ENCODE measurements at regions not wholly inside any gene's neighbourhood (a gene's known extent, or its start where the extent isn't known, plus 50 kb on each side); places are given as distances from the start of the nearest gene placed in this dataset.

DNA sequence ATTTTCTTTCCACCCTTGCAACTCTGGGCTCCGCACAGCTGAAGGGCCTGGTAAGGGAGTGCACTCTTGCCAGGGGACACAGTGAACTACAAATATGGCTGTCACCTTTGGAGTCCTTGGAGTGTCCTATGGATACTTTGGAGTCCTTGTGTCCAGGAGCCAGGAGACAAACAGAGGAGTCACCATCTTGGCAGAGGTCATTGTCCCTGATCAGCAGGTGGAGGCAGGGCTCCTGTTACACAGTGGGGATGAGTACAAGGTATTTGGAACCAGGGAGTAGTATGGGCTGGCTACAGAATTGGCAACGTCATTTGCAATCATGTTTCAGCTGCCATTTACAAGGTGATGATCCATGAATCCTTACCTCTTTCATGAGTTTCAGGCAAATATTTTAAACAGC is 132.5 kb downstream of the FAM161A start:
- DNase-seq: no peak

DNA sequence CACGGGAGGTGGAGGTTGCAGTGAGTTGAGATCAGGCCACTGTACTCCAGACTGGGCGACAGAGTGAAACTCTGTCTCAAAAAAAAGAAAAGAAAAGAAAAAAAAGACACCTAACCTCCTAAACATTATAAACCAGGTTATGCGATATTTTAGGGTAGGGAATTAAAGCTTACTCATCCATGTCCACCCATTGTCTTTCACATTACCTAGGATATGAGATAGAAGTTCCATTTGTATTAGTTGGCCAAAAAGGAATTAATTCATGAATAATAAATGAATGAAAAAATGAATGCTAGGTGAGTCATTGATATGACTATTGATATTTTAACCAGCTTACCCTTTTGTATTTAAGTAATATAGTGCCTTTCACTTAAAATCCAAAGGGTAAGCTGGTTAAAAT is 132.9 kb downstream of the FAM161A start:
- no peak for DNase-seq

DNA sequence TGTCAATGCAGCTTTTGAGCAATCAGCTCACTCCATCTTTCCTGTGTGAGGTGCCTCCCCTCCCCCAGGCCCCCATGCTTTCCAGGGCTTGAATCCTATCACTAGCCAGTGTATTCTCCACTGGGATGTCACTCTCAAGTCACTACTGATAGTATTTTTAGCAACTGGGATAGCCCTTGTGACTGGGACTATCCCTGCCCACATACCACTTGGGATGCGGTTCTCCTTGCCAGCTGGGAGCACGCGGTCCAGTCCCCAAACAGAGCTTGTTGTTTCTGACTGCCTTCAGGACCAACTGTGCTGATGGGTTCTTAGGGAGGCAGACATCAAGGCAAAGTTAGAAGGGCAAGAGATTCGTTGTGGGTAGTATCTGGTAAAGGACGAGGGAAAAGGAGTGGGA is 134.9 kb downstream of the FAM161A start:
- no peak for DNase-seq

DNA sequence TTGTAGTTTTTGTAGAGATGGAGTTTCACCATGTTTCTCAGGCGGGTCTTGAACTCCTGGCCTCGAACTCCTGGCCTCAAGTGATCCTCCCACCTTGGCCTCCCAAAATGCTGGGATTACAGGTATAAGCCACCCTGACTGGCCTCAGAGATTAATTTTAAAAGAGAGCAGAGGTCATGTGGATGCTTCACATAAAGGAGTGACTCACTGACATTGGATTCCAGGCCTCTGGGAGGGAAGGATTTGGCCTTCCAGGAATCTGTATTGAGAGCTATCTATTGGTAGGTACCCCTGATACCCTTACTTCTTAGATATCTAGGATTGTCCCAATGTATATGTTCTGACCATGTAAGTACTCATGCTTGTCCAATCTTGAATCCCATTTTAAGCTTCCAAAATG is 138.4 kb downstream of the FAM161A start:
- DNase-seq: no peak

DNA sequence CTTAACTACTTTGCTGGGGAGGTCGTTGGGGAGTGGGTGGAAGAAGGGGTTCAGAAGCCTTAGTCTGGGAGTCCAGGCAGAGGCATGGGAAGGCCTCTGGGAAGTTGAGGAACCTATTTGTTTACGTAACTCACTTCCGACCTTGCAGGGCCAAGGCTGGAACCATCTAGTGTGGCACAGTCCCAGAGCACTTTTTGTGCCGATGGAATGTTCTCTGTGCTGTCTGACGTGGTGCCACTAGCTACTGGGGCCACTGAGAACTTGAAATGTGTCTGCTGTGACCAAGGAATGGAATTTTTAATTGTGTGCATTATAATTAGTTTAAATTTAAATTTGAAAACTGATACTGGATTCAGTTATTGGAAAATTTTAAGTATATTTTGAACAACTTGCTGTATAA is 139.7 kb downstream of the FAM161A start:
- DNase-seq: no peak

DNA sequence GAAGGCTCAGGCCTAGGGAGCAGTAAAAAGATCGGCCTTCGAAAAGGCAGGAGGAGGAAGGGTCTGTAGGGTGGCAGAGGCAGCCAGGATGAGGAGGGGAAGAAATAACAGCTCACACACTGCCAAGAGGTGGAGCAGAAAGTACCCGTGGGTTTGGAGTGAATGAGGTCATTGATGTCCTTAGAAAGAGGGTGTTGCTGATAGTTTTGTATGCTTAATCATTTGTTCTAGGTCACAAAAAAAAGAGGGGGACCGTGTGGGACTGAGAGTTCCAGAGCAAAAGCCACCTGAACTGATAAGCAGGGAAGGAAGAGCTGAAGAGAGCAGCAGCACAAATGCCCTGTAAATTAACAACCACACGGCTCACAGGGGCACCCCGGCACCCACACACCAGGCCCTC is 140.4 kb downstream of the FAM161A start:
- no peak for DNase-seq

DNA sequence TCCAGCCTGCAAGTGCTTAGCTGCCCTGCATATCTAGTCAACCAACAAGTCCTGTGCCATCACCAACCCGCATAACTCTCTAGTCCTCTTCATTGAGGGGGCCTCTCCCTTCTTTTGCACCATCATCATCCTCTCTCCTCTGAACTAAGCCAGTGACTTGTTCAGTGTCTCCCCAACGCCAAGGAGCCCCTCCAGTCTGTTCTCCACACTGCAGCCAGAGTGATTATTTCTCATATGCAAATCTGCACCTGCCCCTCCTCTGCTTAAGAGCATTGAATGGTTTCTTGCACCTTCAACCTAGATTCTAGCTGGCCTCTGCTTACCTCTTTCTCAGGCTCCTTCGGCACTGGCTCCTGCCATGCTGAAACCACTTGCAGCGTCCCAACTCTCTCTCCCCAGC is 141.8 kb downstream of the FAM161A start:
- DNase-seq: no peak

DNA sequence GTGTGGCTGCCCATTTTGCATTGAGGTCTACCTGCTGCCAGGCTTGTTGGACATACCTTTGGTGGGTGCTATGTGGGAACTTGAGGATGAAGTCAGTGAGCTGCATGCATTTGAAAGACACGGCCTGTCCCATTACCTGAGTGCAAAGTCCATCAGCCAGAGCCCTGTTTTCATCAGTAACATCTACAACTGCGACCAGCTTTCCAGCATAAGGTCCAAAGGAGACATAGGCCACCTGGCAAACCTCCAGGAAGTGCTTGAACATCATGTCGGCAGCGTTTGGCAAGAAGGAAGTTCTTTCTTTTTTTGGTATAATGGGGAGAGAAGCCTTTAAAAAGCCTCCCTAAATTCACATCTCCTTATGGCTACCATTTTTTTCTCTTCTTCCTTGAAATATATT is 143.1 kb downstream of the FAM161A start:
- DNase-seq: no peak

DNA sequence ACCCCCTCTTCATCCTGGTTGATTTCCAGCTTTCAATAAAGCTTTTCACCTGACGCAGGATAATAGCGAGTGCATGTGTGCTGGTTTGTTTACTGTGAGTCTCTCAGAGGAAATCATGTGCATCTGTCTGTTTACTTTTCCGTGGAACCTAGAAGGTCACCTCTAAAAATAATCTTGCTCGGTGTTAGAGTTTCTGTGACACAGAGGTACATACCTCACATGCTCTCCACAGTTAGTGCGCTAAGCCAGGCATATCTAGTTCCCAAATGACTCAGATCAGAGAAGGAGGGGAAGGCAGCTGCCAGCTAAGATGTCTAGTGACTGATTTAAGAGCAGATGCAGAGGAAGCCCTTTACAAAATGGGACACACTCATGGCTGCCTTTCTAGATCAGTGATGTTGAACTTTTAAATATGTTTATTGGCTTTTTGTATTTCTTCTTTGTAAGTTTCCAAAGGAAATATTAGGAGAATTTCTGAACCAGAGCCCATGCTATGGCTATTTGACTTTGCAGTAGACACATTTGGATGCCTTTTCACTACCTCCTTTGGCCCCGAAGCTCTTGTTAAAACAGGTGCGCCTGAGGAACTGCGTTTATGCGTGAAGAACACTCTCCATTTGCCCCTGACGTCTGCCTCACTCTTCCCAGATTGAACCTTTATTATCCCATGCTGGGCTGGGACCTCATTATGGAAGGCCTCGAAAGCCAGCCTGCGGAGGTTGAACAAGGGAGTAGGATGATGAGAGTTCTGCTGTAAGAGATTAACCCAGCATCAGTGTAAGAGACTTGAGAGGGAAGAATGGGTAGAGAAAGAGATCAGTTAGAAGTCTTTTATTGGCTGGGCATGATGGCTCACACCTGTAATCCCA is 145.6 kb downstream of the FAM161A start:
- no peak for DNase-seq

DNA sequence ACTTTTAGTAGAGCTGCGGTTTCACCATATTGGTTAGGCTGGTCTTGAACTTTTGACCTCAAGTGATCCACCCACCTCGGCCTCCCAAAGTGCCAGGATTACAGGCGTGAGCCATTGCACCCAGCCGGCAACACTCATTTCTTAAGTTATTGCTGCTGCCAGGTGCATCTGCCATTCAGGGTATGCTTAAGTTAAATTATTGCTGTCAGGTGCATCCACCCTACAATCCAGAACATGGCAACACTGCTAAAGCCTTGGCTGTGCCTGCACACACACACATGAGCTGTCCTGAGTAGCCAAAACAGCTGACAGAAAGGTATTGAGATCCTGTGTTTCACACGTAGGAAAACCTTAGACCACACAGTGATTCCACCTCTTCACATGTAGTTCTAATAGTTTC is 148.2 kb downstream of the FAM161A start:
- DNase-seq: no peak

DNA sequence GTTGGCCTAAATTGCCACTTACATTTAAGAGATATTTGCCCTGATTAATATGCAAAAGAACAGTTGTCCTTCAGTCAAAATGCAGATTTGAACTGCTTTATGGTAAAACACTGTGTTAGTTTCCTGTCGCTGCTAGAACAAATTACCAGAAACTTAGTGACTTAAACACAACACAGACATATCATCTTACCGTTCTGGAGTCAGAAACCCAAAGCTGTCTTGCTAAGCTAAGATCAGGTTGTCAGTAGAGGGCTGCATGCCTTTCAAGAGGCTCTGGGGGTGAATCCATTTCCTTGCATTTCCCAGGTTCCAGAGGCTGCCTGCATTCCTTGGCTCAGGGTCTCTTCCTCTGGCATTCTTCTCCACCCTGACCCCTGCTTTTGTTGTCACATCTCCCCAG is 149.5 kb downstream of the FAM161A start:
- no peak for DNase-seq

DNA sequence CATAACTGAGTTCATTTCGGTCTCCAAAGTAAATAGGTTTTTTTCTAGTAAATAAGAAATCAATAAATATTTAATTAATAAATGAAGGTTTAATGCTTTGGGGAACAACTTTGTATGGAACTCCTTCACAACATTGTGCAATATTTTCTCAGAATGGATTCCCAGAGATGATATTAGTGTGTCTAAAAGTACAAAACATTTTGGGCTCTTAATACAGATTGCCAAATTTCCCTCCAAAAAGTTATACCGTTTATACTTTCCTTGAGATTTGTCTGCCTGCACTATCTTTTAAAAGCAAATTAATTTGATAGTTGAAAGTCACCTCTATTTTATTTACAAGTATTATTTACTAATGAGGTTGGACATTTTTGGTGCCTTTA is 151.8 kb downstream of the FAM161A start:
- DNase-seq: no peak

DNA sequence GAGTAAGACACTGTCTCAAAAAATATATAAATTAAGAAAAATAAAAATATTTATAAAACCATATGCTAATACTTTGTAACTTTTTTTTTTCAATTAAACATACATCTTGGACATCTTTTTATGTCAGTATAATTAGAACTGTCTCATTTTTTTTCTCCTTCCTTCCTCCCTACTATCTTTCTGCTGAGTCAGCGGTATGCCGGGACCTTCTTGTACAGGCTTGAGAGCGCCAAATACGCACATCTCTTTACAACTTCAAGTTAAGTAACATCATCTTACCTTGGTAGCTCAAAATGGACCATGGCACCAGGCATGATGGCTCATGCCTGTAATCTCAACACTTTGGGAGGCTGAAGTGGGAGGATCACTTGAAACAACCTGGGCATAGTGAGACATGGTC is 153.4 kb downstream of the FAM161A start:
- no peak for DNase-seq

DNA sequence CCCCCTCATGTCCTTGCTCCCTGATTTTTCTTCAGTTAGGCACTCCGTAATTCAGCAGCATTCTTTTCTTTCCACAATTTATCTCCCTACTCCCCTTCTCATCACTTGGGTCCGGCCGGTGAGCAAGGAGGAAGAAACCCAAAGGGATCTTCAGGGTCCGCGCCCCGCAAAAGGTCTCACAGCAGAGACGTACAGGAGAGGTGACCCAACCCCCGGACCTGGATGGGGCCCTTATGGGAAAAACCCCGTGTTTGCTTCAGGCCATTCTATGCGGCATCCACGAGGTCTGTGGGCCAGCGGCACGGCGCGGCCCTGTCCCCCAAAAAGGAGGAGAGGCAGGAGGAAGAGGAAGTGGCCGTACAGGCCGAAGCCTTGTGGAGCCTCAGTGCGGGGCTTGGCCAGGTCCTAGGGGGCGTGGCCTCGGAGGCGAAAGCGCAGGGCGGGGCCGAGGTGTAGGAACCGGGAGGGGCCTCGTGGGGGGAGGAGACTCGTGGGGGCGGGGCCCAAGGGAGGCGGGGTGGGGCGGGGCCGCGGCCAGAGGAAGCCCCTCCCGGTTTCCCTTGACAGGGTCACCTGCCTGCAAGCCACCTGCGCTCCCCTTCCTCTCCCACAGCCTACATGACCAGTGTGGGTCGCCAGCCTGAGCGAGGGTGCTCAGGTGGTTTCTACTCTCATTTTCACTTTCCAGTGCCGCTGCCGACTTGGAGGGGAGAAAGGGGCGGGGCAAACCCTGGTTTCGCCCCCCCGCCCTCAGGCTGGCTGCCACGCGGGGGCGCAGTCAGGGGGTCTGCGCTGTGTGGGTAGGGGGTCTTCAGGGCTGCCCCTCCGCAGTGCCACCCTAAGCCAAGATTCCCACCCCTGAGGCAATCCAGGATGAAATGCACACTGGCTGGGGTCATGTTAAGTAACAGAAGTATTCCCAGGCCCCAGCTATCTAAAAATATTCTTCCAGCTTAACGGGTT is 156.4 kb upstream of the XPO1 start:
- DNase-seq: peak; percentile 72

DNA sequence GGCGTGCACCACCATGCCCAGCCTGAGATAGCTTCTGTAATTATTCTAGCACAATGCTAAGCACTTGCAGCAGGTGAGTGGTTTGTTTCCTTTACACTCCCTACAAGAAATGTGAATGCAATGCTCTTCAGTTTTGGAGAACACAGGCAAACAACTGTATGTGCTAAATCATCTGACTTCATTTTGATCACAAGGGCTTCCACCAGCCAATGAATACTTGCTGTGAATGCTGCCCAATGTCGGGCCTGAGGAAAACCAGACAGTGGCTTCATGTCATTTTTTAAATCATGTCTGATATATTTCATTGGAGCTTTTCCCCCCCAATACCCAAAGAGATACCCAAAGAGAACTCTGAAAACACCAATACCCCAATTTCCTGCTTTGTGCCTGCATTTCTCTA is 155.6 kb upstream of the XPO1 start:
- no peak for DNase-seq

DNA sequence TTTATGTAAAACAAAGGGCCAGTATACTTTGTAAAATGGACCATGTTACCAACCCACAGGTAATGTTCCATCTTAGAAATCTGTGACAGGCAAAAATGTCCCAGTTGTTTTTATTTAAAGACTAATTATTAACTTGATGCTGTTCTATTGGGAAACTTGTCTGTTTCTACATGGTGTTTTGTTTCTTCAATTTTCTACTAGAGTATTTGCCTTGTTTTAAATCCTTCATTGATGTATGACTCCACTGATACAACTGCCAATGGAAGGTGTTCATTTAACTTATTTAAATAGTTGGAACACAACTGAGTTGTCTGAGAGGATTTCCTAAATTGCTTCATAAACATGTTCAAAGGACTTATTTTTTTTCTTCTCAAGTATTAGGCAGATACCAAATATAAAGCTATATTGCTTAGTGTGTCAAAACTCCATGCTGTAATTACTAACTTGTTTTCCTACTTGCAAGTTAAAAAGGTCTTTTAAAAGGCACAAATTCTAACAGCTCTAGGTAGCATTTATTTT is 152.0 kb upstream of the XPO1 start:
- DNase-seq: no peak

DNA sequence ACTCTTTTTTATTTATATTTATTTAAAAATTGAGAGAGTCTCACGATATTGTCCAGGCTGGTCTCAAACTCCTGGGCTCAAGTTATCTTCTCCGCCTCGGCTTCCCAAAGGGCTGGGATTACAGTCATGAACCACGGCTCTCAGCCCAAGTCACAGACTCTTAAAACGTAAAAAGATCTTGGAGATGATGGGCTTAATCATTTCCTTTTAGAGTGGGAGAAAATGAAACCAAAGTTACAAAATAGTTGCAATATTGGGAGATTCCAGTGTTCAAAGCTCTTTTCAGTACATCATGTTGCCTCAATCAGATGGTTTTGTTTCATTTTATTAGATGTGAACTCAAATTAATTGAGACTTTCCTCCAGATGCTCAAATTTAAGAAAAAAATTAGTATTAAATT is 151.4 kb upstream of the XPO1 start:
- no peak for DNase-seq

DNA sequence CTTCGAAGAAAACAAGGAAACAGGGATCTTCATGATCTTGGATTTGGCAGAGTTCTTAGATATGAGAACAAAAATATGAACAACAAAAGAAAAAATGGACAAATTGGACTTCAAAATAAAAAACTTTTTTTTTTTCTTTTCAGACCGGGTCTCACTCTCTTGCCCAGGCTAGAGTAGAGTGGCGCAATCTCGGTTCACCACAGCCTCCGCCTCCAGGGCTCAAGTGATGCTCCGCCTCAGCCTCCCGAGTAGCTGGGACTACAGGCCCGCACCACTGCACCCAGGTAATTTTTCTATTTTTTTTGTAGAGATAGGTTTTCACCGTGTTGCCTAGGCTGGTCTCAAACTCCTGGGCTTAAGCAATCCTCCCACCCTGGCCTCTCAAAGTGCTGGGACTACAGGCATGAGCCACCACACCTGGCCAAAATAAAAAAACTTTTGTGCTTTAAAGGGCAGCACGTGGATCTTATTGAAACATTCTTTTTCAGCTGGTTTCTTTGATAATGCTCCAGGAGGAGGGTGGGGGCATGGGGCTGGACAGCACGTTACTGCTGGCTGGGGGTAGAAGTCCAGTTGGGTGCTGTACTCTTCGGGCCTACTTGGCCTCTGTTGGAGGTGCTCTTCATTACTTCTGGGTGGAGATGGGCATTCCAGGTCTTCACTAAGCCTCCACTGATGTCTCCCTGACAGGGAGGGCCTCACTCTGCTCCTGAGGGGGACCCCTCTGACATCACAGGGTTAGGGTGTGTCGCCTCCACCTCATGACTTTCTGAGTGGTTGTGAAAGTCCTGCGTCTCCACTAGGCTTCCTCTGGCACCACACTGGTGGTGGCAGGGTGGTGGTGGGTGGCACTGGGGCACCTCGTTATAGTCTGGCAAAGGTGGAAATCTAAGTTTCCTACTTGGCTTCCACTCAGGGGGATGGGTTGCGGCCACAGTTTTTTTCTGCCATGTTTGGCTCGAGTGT is 150.5 kb upstream of the XPO1 start:
- no peak for DNase-seq

DNA sequence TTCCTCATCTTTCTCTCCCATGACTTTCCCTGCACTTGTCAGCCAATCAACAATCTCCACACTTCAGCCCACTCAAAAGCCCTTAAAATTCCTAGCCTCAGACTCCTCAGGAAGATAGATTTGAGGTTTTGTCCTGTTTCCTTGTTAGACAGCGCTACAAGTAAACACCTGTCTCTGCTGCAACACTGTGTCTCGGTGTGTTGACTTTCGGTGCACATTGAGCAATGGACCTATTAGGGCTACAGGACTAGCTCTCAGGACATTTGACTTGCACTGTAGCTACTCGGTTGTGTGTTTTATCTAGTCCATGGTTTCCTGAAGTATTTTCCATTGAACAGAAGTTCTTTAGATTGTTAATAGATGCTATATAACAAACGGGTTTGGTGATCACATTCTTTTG is 140.9 kb upstream of the XPO1 start:
- no peak for DNase-seq

DNA sequence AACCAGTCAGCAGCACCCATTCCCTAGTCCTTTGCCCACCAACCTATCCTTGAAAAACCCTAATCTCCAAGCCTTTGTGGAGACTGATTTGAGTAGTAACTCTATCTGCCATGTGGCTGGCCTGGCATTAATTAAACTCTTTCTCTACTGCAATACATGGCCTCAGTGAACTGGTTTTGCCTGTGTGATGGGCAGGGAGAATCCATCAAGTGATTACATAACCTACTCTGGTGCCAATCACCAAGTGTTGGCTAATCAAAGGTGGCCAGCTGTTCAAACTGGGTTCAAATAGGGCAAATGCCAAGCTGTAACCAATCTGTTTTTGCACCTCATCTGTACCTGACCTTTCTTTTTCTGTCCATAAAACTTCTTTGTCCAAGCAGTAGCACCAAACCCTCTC is 139.8 kb upstream of the XPO1 start:
- no peak for DNase-seq

DNA sequence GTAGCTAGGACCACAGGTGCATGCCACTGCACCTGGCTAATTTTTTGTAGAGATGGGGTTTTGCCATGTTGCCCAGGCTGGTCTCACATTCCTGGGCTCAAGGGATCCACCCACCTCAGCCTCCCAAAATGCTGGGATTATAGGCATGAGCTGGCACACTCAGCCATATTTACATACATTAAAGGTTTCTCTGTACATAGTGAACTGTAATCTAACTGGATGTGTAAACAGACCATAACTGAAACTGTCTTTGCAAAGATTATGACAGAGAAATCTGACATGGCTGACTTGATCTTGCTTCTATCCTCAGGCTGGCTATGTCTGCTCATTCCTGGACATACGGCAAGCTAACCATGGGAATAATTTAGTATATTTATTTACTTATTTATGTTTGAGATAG is 139.2 kb upstream of the XPO1 start:
- no peak for DNase-seq

DNA sequence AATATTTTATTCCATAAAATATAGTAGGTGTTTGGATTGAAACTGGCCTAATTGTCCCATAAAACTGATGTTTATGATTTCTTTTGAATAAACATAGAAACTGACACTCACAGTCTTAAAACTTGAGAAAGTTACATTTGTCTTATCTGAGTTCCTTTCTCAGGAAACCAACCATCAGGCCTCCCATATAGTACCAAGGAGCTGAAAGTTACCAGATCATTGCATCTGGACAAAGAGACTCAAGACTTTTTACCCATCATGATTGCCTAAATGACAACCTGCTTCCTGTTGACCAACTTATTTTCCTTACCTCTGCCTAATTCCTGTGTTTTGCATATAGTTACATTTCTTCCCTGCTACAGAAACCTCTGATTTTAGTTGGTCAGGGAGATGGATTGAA is 137.0 kb upstream of the XPO1 start:
- no peak for DNase-seq
